ENCODE measurements at regions not wholly inside any gene's neighbourhood (a gene's known extent, or its start where the extent isn't known, plus 50 kb on each side); places are given as distances from the start of the nearest gene placed in this dataset.
"Not testable (repeated sequence)": the region's sequence is repeated elsewhere in the genome, so short reads cannot be mapped to it uniquely, and the experiment has no call there.

GRCh38 chr4:158035662-158036195, 137.1 kb downstream of the GASK1B start:
- H3K4me1 Mint-ChIP-seq (ENCODE audit: low read depth, unreplicated experiment), result no peaks in the 10 kb centered on the region
- H3K9me3 Mint-ChIP-seq (ENCODE audit: unreplicated experiment), result peaks cover 1% of the 10 kb centered on the region
- DNase-seq, result no peak
- no peaks in the 10 kb centered on the region for H3K27me3 Mint-ChIP-seq (ENCODE audit: unreplicated experiment)
- H3K27ac Mint-ChIP-seq (ENCODE audit: unreplicated experiment), result no peak overlapping the region
- peaks cover 4% of the 10 kb centered on the region for H3K36me3 Mint-ChIP-seq (ENCODE audit: unreplicated experiment)
- H3K4me3 Mint-ChIP-seq (ENCODE audit: unreplicated experiment), result no peak overlapping the region
- TF ChIP-seq, protein P1, sequence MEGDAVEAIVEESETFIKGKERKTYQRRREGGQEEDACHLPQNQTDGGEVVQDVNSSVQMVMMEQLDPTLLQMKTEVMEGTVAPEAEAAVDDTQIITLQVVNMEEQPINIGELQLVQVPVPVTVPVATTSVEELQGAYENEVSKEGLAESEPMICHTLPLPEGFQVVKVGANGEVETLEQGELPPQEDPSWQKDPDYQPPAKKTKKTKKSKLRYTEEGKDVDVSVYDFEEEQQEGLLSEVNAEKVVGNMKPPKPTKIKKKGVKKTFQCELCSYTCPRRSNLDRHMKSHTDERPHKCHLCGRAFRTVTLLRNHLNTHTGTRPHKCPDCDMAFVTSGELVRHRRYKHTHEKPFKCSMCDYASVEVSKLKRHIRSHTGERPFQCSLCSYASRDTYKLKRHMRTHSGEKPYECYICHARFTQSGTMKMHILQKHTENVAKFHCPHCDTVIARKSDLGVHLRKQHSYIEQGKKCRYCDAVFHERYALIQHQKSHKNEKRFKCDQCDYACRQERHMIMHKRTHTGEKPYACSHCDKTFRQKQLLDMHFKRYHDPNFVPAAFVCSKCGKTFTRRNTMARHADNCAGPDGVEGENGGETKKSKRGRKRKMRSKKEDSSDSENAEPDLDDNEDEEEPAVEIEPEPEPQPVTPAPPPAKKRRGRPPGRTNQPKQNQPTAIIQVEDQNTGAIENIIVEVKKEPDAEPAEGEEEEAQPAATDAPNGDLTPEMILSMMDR (IDR thresholded peaks at IDR 0.05; ENCODE audit: partially characterized antibody, unreplicated experiment), result no peak

GRCh38 chr4:158033416-158034120, 139.3 kb downstream of the GASK1B start:
- DNase-seq, result no peak
- TF ChIP-seq, protein P1 (IDR thresholded peaks at IDR 0.05; ENCODE audit: partially characterized antibody, unreplicated experiment), result no peak
- Mint-ChIP-seq H3K27me3 (ENCODE audit: unreplicated experiment) (peaks cover 2% of the 10 kb centered on the region), H3K4me1 (ENCODE audit: low read depth, unreplicated experiment) (no peaks in the 10 kb centered on the region), H3K27ac (ENCODE audit: unreplicated experiment) (no peak overlapping the region), H3K9me3 (ENCODE audit: unreplicated experiment) (no peaks in the 10 kb centered on the region), H3K4me3 (ENCODE audit: unreplicated experiment) (no peak overlapping the region), H3K36me3 (ENCODE audit: unreplicated experiment) (peaks cover 4% of the 10 kb centered on the region)

GRCh38 chr4:158032733-158033415, 140.0 kb downstream of the GASK1B start:
- peaks cover 10% of the 10 kb centered on the region for H3K36me3 Mint-ChIP-seq (ENCODE audit: unreplicated experiment)
- H3K27me3 Mint-ChIP-seq (ENCODE audit: unreplicated experiment), result peaks cover 2% of the 10 kb centered on the region
- H3K4me3 Mint-ChIP-seq (ENCODE audit: unreplicated experiment), result no peak overlapping the region
- no peak for DNase-seq
- TF ChIP-seq, protein P1 (IDR thresholded peaks at IDR 0.05; ENCODE audit: partially characterized antibody, unreplicated experiment), result no peak
- no peaks in the 10 kb centered on the region for H3K4me1 Mint-ChIP-seq (ENCODE audit: low read depth, unreplicated experiment)
- H3K9me3 Mint-ChIP-seq (ENCODE audit: unreplicated experiment), result no peaks in the 10 kb centered on the region
- H3K27ac Mint-ChIP-seq (ENCODE audit: unreplicated experiment), result no peak overlapping the region

DNA sequence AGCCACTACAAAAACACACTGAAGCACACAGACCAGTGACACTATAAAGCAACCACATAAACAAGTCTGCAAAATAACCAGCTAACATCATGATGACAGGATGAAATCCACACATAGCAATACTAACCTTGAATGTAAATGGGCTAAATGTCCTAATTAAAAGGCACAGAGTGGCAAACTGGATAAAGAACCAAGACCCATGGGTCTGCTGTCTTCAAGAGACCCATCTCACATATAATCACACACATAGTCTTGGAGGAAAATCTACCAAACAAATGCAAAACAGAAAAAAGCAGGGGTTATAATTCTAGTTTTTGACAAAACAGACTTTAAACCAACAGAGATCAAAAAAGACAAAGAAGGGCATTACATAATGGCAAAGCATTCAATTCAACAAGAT, 144.4 kb downstream of the GASK1B start:
- not testable (repeated sequence) for H3K36me3 Mint-ChIP-seq (ENCODE audit: unreplicated experiment); H3K27ac Mint-ChIP-seq (ENCODE audit: unreplicated experiment); H3K4me1 Mint-ChIP-seq (ENCODE audit: low read depth, unreplicated experiment); H3K27me3 Mint-ChIP-seq (ENCODE audit: unreplicated experiment); DNase-seq; H3K4me3 Mint-ChIP-seq (ENCODE audit: unreplicated experiment); H3K9me3 Mint-ChIP-seq (ENCODE audit: unreplicated experiment)

DNA sequence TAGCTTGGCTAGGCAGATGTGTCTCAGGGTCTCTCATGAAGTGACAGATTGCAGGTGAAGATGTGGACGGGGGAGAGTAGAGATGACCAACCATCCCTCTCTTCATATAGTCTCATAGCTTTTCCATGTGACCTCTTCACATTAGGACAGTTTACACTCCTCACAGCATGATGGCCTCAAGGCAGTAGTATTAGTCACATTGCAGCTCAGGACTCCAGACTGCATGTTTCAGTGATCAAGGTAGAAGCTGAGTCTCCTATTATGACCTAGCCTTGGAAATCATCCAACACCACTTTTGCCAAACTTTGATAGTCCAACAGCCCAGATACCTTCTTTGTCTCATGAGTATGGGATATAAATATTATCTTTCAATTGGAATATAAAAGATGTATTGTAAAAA, 147.7 kb downstream of the GASK1B start:
- Mint-ChIP-seq H3K9me3 (ENCODE audit: unreplicated experiment) (no peaks in the 10 kb centered on the region), H3K36me3 (ENCODE audit: unreplicated experiment) (peaks cover 10% of the 10 kb centered on the region), H3K4me1 (ENCODE audit: low read depth, unreplicated experiment) (peaks cover 3% of the 10 kb centered on the region), H3K27me3 (ENCODE audit: unreplicated experiment) (peaks cover 1% of the 10 kb centered on the region), H3K4me3 (ENCODE audit: unreplicated experiment) (no peak overlapping the region), H3K27ac (ENCODE audit: unreplicated experiment) (no peak overlapping the region)
- no peak for DNase-seq
- TF ChIP-seq, protein P1 (IDR thresholded peaks at IDR 0.05; ENCODE audit: partially characterized antibody, unreplicated experiment), result no peak

Data from glutamatergic neuron (in vitro differentiated cells).